ENCODE measurements at regions not wholly inside any gene's neighbourhood (a gene's known extent, or its start where the extent isn't known, plus 50 kb on each side); places are given as distances from the start of the nearest gene placed in this dataset.

- no peak overlapping the region for H3K27ac ChIP-seq
- DNase-seq (ENCODE audit: low read depth, low spot score): no peak
These were observed 130.0 kb upstream of the GGTLC1 start for GRCh38 chr20:24118441-24119175.

- no peak for DNase-seq (ENCODE audit: low read depth, low spot score)
- no peak overlapping the region for H3K27ac ChIP-seq
These were observed 129.5 kb upstream of the GGTLC1 start for GRCh38 chr20:24118034-24118433.

- no peak overlapping the region for H3K27ac ChIP-seq
- DNase-seq (ENCODE audit: low read depth, low spot score): no peak
These were observed 128.8 kb upstream of the GGTLC1 start for GRCh38 chr20:24117383-24117782.

DNA sequence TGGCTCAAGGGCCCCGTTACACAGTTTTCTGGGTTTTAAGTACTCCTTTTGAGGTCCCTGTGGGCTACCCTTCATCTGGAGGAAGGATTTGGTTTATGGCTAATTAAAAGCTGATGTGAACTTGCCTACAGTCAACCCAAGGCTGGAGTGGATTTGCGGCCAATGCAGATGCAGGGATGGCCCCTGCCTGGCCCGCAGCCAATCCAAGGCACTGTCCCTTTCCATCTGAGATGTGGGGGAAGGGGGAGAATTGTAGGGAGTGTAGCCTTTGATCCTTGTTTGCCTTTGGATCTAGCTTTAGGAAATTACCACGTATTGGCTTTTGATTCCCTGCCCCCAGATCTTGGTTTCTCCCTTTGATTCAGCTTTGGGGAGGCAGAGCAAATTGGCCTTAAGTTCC lies 128.0 kb upstream of the GGTLC1 start:
- H3K27ac ChIP-seq: no peak overlapping the region
- DNase-seq (ENCODE audit: low read depth, low spot score): no peak

DNA sequence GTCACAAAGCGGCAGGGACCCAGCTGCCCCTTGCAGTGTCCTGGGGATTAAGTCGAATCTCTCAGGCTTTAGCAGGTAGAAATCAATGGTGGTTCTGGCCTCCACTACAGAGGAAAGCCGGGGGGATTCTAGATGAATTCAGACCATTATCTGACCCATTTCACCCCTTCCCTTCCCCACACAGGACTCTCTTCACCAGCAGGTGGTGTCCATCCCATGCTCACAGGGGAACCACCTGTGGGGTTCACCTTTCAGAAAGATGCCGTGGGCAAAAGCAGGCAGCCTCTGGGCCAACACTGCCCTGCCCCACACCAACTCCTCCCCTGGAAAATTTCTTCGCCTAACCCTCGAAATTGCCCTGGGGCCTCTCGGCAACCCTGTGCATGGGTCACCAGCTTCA lies 123.8 kb upstream of the GGTLC1 start:
- DNase-seq (ENCODE audit: low read depth, low spot score): no peak
- no peak overlapping the region for H3K27ac ChIP-seq

DNA sequence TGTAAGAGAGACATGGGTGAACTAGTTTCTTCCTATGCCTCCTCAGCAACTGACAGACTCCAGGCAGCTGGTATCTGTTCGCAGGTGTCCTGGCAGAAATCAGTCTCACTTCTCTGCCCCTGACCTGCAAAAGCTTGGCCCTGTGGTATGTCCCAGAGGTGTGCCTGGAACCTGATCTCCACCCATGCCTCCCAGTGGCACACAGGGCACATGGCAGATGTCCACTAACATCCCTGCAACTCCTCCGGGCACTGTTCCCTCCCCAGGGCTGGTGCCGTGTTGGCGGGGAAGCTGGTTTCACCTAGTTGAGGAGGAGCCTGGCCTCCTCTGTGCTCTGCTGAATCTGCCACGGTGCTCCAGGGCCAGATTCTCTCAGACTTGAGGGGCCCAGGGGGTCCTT lies 123.3 kb upstream of the GGTLC1 start:
- H3K27ac ChIP-seq: no peak overlapping the region
- no peak for DNase-seq (ENCODE audit: low read depth, low spot score)

GRCh38 chr20:24109537-24109936 lies 121.0 kb upstream of the GGTLC1 start:
- H3K27ac ChIP-seq: no peak overlapping the region
- no peak for DNase-seq (ENCODE audit: low read depth, low spot score)

DNA sequence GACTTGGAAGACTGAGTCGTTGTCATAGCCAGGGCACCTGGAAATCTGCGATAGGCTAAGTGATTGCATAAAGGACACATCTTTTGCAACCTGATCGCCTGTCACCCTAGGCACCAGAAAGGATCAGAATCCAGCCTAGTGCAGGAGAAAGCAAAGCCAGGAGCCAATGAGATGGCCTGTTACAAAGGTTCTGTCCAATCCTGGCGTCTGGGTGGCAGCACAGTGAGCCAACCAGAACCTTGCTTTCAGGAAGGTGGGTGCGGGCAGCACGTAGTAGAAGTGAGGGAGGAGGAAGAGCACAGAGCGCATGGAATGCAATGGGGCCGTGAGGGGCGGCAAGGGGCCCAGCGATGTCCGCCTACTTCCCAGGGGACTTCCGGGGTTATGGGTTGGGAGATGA lies 120.4 kb upstream of the GGTLC1 start:
- H3K27ac ChIP-seq: no peak overlapping the region

DNA sequence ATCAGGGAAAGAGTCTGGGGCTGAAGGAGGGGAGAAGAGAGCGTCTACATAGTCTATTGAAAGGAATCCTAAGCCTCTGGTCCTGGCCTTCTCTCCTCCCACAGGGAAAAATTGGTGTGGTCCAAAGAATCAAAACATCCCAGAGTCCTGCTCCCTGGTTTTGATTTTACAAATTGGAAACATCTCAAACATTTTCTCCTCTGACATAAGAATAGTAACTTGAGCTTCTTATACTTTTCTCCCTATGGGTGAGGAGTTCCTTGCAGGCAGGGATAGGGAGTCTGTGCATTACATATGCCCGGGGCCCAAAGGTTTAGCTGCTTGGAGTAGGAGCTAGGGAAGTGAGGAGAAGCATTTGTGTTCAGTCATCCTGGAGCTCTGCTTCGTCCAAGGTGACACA lies 120.0 kb upstream of the GGTLC1 start:
- no peak overlapping the region for H3K27ac ChIP-seq
- no peak for DNase-seq (ENCODE audit: low read depth, low spot score)

More for the DNA sequence above, 120.4 kb upstream of the GGTLC1 start:
- no peak for DNase-seq (ENCODE audit: low read depth, low spot score)

GRCh38 chr20:24106801-24107445 lies 118.3 kb upstream of the GGTLC1 start:
- DNase-seq (ENCODE audit: low read depth, low spot score): no peak
- H3K27ac ChIP-seq: peak overlapping the region; percentile 24

DNA sequence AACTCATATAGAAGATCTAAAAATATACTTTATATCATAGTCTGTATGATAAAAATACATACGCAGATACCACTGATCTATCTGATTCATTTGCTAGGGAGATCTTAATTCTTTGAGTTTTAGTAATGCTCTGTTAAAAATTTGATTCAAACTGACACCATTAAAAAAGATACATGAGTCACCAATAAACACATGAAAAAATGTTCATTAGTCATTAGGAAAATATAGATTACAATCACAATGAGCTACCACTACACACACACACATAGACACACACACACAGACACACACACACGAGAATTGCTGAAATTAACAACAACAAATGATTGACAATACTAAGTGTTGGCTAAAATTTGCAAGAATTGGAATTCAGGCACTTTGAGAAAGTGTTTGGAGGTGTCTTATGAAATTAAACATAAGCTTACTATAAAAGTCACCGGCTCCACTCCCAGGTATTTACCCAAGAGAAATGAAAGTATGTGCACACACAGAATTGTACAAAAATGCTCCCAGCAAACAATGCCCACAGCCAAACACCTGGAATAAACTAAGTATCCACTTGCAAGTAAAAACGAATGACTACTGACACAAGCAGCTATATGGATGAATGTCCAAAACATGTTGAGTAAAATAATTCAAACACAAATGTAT lies 117.7 kb upstream of the GGTLC1 start:
- DNase-seq (ENCODE audit: low read depth, low spot score): peak; percentile 20
- H3K27ac ChIP-seq: peak overlapping the region; percentile 24

GRCh38 chr20:24102749-24103333 lies 114.3 kb upstream of the GGTLC1 start:
- peak overlapping the region; percentile 21 for H3K27ac ChIP-seq
- DNase-seq (ENCODE audit: low read depth, low spot score): no peak

GRCh38 chr20:24102290-24102689 lies 113.7 kb upstream of the GGTLC1 start:
- DNase-seq (ENCODE audit: low read depth, low spot score): no peak
- H3K27ac ChIP-seq: peak overlapping the region; percentile 21

DNA sequence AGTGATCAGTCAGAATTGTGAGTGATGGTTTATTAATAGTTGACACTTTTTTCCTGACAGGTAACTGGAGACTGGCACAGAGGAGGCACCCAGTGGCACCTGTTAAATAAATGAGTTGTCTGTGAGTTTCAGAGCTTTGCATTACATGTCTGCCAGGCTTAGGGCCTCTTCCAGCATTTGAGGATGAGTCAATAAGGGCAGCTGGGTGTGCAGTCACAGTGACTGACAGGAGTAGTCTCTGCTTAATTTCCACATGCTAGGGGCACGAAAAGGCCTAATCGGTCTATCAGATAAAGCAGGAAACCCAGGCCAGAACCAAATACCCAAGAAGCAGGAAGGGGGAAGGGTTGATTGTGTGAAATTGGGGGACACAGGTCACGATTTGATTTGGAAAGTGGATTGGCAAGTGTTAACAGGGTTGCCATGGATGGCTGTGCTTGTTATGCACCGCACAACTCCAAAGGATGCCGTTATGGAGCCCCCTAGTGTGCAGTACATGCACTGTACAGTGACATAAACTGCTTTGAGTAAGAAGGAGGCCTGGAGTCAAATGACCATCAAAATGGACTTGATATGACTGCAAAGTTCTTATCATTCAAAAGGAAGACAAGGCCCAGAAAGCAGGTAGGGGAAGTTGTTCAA lies 111.9 kb upstream of the GGTLC1 start:
- peak; percentile 27 for DNase-seq (ENCODE audit: low read depth, low spot score)
- H3K27ac ChIP-seq: peak overlapping the region; percentile 17

- peak; percentile 26 for DNase-seq (ENCODE audit: low read depth, low spot score)
- H3K27ac ChIP-seq: peak overlapping the region; percentile 29
These were observed 110.3 kb upstream of the GGTLC1 start for GRCh38 chr20:24098886-24099285.

DNA sequence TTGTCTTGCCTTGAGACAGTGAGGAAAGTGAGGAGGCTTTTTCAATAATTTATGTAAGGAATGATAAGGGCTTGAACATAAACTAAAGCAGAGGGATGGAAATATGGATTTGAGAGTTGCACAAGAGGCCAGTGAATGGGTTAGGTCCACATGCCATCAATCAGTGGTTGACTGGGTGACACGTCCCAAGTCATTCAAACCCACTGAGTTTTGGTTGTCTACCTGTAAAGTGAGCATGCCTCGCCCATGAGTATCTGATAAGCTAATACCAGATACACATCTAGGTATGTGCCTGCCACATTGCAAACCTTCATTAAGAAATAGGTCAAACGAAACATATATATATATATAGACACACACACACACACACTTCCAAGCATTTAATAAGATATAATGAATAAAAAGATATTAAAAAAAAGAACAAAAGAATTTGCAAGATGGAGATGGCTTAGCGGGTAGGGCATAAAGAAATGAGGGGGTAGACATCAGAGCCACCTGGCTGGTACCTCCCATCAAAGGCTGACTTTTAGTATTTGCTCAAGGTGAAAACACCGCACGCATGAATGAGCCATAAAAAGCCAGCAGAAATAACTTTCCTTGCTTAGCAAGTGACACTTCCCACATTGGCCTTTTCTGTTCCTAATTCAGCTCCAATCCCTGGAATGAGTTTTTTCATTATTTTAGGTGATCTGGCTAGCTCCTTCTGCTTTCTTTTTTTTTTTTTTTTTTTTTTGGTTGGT lies 109.1 kb upstream of the GGTLC1 start:
- no peak overlapping the region for H3K27ac ChIP-seq
- no peak for DNase-seq (ENCODE audit: low read depth, low spot score)

DNA sequence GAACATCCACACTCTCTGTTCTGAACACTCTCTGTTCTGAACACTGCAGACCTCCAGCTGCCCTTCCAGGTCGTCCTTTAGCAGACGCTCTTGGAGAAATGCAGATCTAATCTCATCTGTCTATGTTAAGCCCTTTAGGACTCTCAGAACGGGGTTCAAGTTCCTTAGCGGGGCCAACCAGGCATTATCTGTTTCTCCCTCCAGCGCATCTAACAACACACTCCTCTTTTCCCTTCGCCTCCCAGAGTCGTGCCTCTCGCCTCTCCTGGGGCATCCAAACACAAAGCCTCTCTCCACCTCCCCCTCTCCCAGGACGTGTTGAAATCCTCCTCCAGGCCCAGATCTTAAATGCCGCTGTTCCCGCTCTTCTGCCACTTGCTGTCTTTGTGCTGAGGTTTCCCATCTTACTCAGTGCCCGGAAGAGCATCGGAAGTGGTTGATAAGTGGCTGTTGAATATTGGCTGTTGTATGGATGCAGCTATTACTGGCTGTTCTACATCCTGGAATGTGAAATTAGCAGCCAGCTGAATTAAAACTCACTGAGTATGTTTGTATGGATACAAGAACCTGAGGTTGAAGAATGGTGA lies 108.4 kb upstream of the GGTLC1 start:
- no peak overlapping the region for H3K27ac ChIP-seq
- DNase-seq (ENCODE audit: low read depth, low spot score): no peak

- H3K27ac ChIP-seq: no peak overlapping the region
- no peak for DNase-seq (ENCODE audit: low read depth, low spot score)
These were observed 107.7 kb upstream of the GGTLC1 start for GRCh38 chr20:24096264-24096663.

GRCh38 chr20:24095756-24096155 lies 107.2 kb upstream of the GGTLC1 start:
- no peak overlapping the region for H3K27ac ChIP-seq
- peak; percentile 63 for DNase-seq (ENCODE audit: low read depth, low spot score)

DNA sequence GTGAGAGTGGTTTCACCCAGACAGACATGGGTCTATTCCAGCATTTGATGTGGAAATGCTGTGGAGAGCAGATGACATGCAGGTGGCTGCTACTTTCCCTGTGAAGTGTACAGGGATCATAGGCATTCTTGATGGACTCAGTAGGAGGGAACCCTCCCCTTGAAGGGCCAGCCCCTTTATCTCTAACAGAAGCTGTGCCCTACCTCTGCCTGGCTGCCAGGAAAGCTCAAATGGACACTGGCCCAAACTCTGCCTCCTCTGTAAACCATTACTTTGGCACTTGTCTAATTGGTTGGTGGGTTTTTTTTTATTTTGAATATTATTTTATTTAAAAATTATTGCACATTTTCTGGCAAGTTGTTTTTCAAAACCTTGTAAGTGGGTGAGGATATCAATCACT lies 106.7 kb upstream of the GGTLC1 start:
- no peak overlapping the region for H3K27ac ChIP-seq
- no peak for DNase-seq (ENCODE audit: low read depth, low spot score)

All from epithelial cell of prostate (primary cell).